K562 (cell line): ENCODE measurements at regions not wholly inside any gene's neighbourhood (a gene's known extent, or its start where the extent isn't known, plus 50 kb on each side); places are given as distances from the start of the nearest gene placed in this dataset.

Source experiments
- ATAC-seq: fragments of 200-7000 bp; cut with Tn5 transposase; 3 replicates; pipeline ENCODE4 v1.9.1; 2020; ENCODE audit warnings: moderate library complexity
- BruUV-seq: library from RNA; stranded (reverse); fragments of 400-500 nt; replicated peaks from 2 replicates; lab custom pipeline; 2021; lab: Mats Ljungman, UMichigan
- CTCF ChIA-PET: fragments of 300-600 bp; formaldehyde crosslinking; extraction: SDS; loops from one replicate; lab custom pipeline; 2021; ENCODE audit warnings: low intra/inter-chr PET ratio; lab: Yijun Ruan, JAX
- POLR2A ChIA-PET: fragments of 300-600, 350-650 bp; sonication (Branson Sonifier 250); formaldehyde crosslinking; extraction: SDS; loops from one replicate; lab custom pipeline; 2021; ENCODE audit warnings: antibody characterized with exemption, inconsistent platforms; lab: Yijun Ruan, JAX
- DNase-seq, 4 experiments: peaks; one replicate each; pipeline versions ENCODE4 v3.0.0 to v3.0.0-alpha.2; 2011 to 2018; ENCODE audit warnings: low spot score in 3 of 4, mixed read lengths in 3 of 4; ENCODE audit errors: extremely low read depth in 1 of 4
- FAIRE-seq: peaks from 2 replicates; lab custom pipeline; 2011; peaks lifted over from hg19 to GRCh38; lab: Jason Lieb, UNC
- H2AFZ ChIP-seq: 2 replicates; pipeline ENCODE4 v1.6.0; 2011; ENCODE audit warnings: low read depth, low read length, control low read depth, inconsistent platforms
- H3K27ac ChIP-seq: fragments of 200-600 bp; 3 replicates; pipeline ENCODE4 v1.8.0; 2011; ENCODE audit warnings: low read depth, mild to moderate bottlenecking, control low read depth, inconsistent platforms, low read length, moderate library complexity, mixed read lengths; ENCODE audit errors: extremely low read depth
- H3K27me3 ChIP-seq, 2 experiments: fragments of 300-600 bp in 1 of 2; 2 replicates in 1 of 2; 3 replicates in 1 of 2; pipeline versions ENCODE4 v1.6.0 to v1.8.0; 2011; ENCODE audit warnings: inconsistent platforms in 2 of 2, low read length in 2 of 2, mild to moderate bottlenecking in 1 of 2, mixed read lengths in 1 of 2, moderate library complexity in 1 of 2; ENCODE audit not compliant: control insufficient read depth in 2 of 2, insufficient read depth in 2 of 2
- H3K36me3 ChIP-seq: fragments of 300-600 bp; 3 replicates; pipeline ENCODE4 v1.8.0; 2011; ENCODE audit warnings: mild to moderate bottlenecking, low read length, inconsistent platforms; ENCODE audit not compliant: control insufficient read depth, insufficient read depth
- H3K4me1 ChIP-seq, 2 experiments: fragments of 200-600 bp in 1 of 2; replicated peaks in 1 of 2; 2 replicates in 1 of 2; 3 replicates in 1 of 2; pipeline versions ENCODE4 v1.5.1 to v1.8.0; 2011; ENCODE audit warnings: inconsistent platforms in 2 of 2, low read length in 2 of 2, mild to moderate bottlenecking in 1 of 2, mixed read lengths in 1 of 2, moderate library complexity in 1 of 2; ENCODE audit not compliant: control insufficient read depth in 2 of 2, insufficient read depth in 2 of 2
- H3K4me2 ChIP-seq: 2 replicates; pipeline ENCODE4 v1.6.1; 2011; ENCODE audit warnings: low read length, control low read depth, inconsistent platforms, mixed read lengths; ENCODE audit not compliant: insufficient read depth
- H3K4me3 ChIP-seq: fragments of 200-600 bp; sonication (generic), shearing (Covaris generic); 2 replicates; pipeline ENCODE4 v1.5.1; 2016; ENCODE audit warnings: control low read depth, inconsistent platforms
- H3K79me2 ChIP-seq: fragments of 200-600 bp; 3 replicates; pipeline ENCODE4 v1.8.0; 2011; ENCODE audit warnings: low read length, inconsistent platforms; ENCODE audit not compliant: control insufficient read depth, insufficient read depth
- H3K9ac ChIP-seq, 2 experiments: 2 replicates each; pipeline versions ENCODE4 v1.6.0 to v1.6.1; 2011; ENCODE audit warnings: low read depth in 2 of 2, low read length in 2 of 2, control low read depth in 1 of 2, inconsistent platforms in 1 of 2, mild to moderate bottlenecking in 1 of 2, mixed read lengths in 1 of 2; ENCODE audit not compliant: insufficient read depth in 1 of 2
- H3K9me1 ChIP-seq: one replicate; pipeline ENCODE4 v1.6.0; 2011; ENCODE audit warnings: inconsistent platforms, mild to moderate bottlenecking, low read length, moderate library complexity; ENCODE audit not compliant: control insufficient read depth, insufficient read depth
- H3K9me3 ChIP-seq: replicated peaks from 2 replicates; pipeline ENCODE4 v1.5.1; 2011; ENCODE audit warnings: low read depth, low read length, inconsistent platforms; ENCODE audit not compliant: control insufficient read depth, insufficient read depth
- H4K20me1 ChIP-seq: replicated peaks from 2 replicates; pipeline ENCODE4 v1.6.1; 2011; ENCODE audit warnings: low read length, inconsistent platforms, mixed read lengths; ENCODE audit not compliant: control insufficient read depth, insufficient read depth
- BCL6 ChIP-seq: fragments of 250-450 bp; sonication (Bioruptor Pico); IDR thresholded peaks from 2 replicates; pipeline ENCODE4 v1.4.0; 2020
- FOXK2 ChIP-seq, 2 experiments: fragments of 450-650 bp; IDR thresholded peaks in 1 of 2; conservative IDR thresholded peaks in 1 of 2; 2 replicates each; pipeline ENCODE4 v1.6.1; 2016; ENCODE audit warnings: low read depth in 2 of 2, mild to moderate bottlenecking in 1 of 2
- HMG20B ChIP-seq: fragments of 250-450 bp; sonication (Bioruptor Pico); IDR thresholded peaks from 2 replicates; pipeline ENCODE4 v1.5.0; 2021; ENCODE audit warnings: mild to moderate bottlenecking
- KAT7 ChIP-seq: sonication (generic); formaldehyde crosslinking; IDR thresholded peaks from 2 replicates; pipeline ENCODE4 v1.8.0; 2022; ENCODE audit warnings: missing genetic modification reagents, mild to moderate bottlenecking, borderline replicate concordance
- MIER1 ChIP-seq: fragments of 450-650 bp; IDR thresholded peaks from 2 replicates; pipeline ENCODE4 v1.6.1; 2016; ENCODE audit warnings: antibody characterized with exemption, mild to moderate bottlenecking, low read depth
- NCOR1 ChIP-seq: fragments of 450-650 bp; IDR thresholded peaks from 2 replicates; pipeline ENCODE4 v1.6.1; 2016; ENCODE audit warnings: mild to moderate bottlenecking, moderate library complexity
- PTRF ChIP-seq: fragments of 450-650 bp; IDR thresholded peaks from 2 replicates; pipeline ENCODE4 v1.6.1; 2016; ENCODE audit warnings: mild to moderate bottlenecking, missing genetic modification characterization, missing compliant biosample characterization
- PYGO2 ChIP-seq: fragments of 450-650 bp; IDR thresholded peaks from 2 replicates; pipeline ENCODE4 v1.6.1; 2016; ENCODE audit warnings: mild to moderate bottlenecking, missing genetic modification characterization, moderate library complexity, missing compliant biosample characterization
- RBFOX2 ChIP-seq: fragments of 200-400 bp; formaldehyde crosslinking; IDR thresholded peaks from 2 replicates; pipeline ENCODE4 v1.6.1; 2017; ENCODE audit warnings: low read depth, mild to moderate bottlenecking, low read length, moderate library complexity
- RBM15 ChIP-seq: fragments of 200-400 bp; formaldehyde crosslinking; IDR thresholded peaks from 2 replicates; pipeline ENCODE4 v1.6.1; 2018; ENCODE audit warnings: mild to moderate bottlenecking, low read length, moderate library complexity; ENCODE audit not compliant: insufficient read depth
- SRSF1 ChIP-seq: fragments of 200-400 bp; formaldehyde crosslinking; IDR thresholded peaks from 2 replicates; pipeline ENCODE4 v1.6.1; 2017; ENCODE audit warnings: mild to moderate bottlenecking, low read depth, low read length, moderate library complexity
- TSC22D4 ChIP-seq: fragments of 450-650 bp; IDR thresholded peaks from 2 replicates; pipeline ENCODE4 v1.6.1; 2016; ENCODE audit warnings: missing genetic modification characterization, missing biosample characterization, control low read depth
- ZNF316 ChIP-seq: fragments of 450-650 bp; IDR thresholded peaks from 2 replicates; pipeline ENCODE4 v1.6.1; 2016
- ZNF41 ChIP-seq: fragments of 250-450 bp; sonication (Bioruptor Pico); conservative IDR thresholded peaks from 2 replicates; pipeline ENCODE4 v1.4.0; 2020; ENCODE audit warnings: mild to moderate bottlenecking
- ZNF551 ChIP-seq: fragments of 250-450 bp; sonication (Bioruptor Pico); IDR thresholded peaks from 2 replicates; pipeline ENCODE4 v1.5.0; 2021; ENCODE audit warnings: mild to moderate bottlenecking, moderate library complexity
- WGBS: fragments of 100-300 bp; shearing (Covaris generic); methylation state at CpG from one replicate; pipeline ENCODE4 v1.1.6; 2016; ENCODE audit warnings: low coverage, mixed read lengths; ENCODE audit not compliant: insufficient coverage; ENCODE audit errors: missing lambda C conversion rate; 5-methylcytosine and 5-hydroxymethylcytosine counted together
- in situ Hi-C: fragments of 300-500 bp; cut with MboI; formaldehyde crosslinking; loops from 4 replicates; pipeline ENCODE4 v1.15.0; 2018; ENCODE audit warnings: inconsistent platforms, mixed read lengths
- intact Hi-C: fragments of 100-400 bp; cut with micrococcal nuclease; formaldehyde crosslinking; loops from 2 replicates; pipeline ENCODE4 v1.14.2; 2022
- TF ChIP-seq, protein P1 (sequence below): fragments of 450-650 bp; IDR thresholded peaks from 2 replicates; pipeline ENCODE4 v1.6.1; 2017; ENCODE audit warnings: antibody characterized with exemption
- TF ChIP-seq, protein P2 (sequence below), 2 experiments: fragments of 450-650 bp in 1 of 2; sonication (generic) in 1 of 2; formaldehyde crosslinking; conservative IDR thresholded peaks; 2 replicates each; pipeline versions ENCODE4 v1.4.0 to v1.8.1; 2020 to 2022; ENCODE audit warnings: mild to moderate bottlenecking in 1 of 2, missing genetic modification reagents in 1 of 2

DNA sequence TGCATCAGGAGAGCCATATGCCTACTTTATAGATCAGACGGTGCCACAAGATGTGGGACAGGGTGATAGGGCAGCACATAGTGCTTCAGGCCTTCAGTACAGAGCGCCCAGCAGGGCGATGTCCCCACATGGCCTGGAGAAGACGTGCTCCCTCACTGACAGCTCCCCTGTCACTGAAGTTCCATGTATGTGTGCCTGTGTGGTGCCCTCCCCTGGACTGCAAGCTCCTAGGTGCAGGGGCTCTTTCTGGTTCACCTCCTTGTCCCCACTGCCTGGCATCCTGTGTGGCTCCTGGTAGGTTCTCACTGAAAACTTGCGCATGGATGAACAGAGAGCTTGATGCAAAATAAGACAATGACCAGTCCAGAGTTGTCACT, 233.1 kb downstream of the GADD45G start:
- Histone ChIP-seq H3K9ac (no peak overlapping the region), H3K27ac (no peak overlapping the region), H2AFZ (no peak overlapping the region), H3K9me1 (no peaks in the 10 kb centered on the region), H3K36me3 (no peaks in the 10 kb centered on the region), H3K27me3 (peaks cover 0 to 13% of the 10 kb centered on the region in 2 experiments; a peak in 2 of 5 replicates), H3K4me1 (no peaks in the 10 kb centered on the region), H3K9me3 (no peaks in the 10 kb centered on the region), H3K4me3 (no peak overlapping the region), H3K4me2 (no peak overlapping the region), H3K79me2 (no peaks in the 10 kb centered on the region), H4K20me1 (no peaks in the 10 kb centered on the region)
- TF ChIP-seq TSC22D4 (tag) = no peak
- TF ChIP-seq HMG20B = no peak
- no peak for TF ChIP-seq RBFOX2
- TF ChIP-seq ZNF316 = no peak
- no peak for TF ChIP-seq ZNF41 (CRISPR knock-in tag)
- no peak for TF ChIP-seq SRSF1
- TF ChIP-seq RBM15 = no peak
- no peak for TF ChIP-seq NCOR1
- TF ChIP-seq ZNF551 (CRISPR knock-in tag) = no peak
- no peak for TF ChIP-seq MIER1
- no peak for TF ChIP-seq KAT7 (CRISPR knock-in tag)
- TF ChIP-seq, protein P1, sequence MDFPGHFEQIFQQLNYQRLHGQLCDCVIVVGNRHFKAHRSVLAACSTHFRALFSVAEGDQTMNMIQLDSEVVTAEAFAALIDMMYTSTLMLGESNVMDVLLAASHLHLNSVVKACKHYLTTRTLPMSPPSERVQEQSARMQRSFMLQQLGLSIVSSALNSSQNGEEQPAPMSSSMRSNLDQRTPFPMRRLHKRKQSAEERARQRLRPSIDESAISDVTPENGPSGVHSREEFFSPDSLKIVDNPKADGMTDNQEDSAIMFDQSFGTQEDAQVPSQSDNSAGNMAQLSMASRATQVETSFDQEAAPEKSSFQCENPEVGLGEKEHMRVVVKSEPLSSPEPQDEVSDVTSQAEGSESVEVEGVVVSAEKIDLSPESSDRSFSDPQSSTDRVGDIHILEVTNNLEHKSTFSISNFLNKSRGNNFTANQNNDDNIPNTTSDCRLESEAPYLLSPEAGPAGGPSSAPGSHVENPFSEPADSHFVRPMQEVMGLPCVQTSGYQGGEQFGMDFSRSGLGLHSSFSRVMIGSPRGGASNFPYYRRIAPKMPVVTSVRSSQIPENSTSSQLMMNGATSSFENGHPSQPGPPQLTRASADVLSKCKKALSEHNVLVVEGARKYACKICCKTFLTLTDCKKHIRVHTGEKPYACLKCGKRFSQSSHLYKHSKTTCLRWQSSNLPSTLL = no peak
- TF ChIP-seq, protein P2, sequence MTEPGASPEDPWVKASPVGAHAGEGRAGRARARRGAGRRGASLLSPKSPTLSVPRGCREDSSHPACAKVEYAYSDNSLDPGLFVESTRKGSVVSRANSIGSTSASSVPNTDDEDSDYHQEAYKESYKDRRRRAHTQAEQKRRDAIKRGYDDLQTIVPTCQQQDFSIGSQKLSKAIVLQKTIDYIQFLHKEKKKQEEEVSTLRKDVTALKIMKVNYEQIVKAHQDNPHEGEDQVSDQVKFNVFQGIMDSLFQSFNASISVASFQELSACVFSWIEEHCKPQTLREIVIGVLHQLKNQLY (CRISPR knock-in tag; conservative IDR thresholded peaks at IDR 0.05) = no peak
- no peak for TF ChIP-seq PYGO2 (tag)
- TF ChIP-seq FOXK2 (conservative IDR thresholded peaks at IDR 0.05 in 1 of 2, IDR thresholded peaks at IDR 0.05 in 1 of 2; ENCODE audit: low read depth in 2 of 2) = no peak
- TF ChIP-seq BCL6 (CRISPR knock-in tag) = no peak
- no peak for TF ChIP-seq PTRF (tag)
- 3% methylated on average over 5 of the region's 5 CpGs for WGBS
- ATAC-seq (no peak), DNase-seq (no peak), FAIRE-seq (no peak)
- POLR2A ChIA-PET = interaction anchor here (0.5 kb wide), 1 partner anchor 223 kb away, joined by 4 read pairs; no protein-coding TSS in a partner anchor
- CTCF ChIA-PET = no interaction called here
- in situ Hi-C loops (no loop called here), intact Hi-C loops (no loop called here)
- no TSS peak for BruUV-seq
